Islet precursor cell (in vitro differentiated cells): ENCODE measurements at regions not wholly inside any gene's neighbourhood (a gene's known extent, or its start where the extent isn't known, plus 50 kb on each side); places are given as distances from the start of the nearest gene placed in this dataset.

Experiments used
- DNase-seq: peaks from one replicate; pipeline ENCODE4 v3.0.0-alpha.2; 2018

- no peak for DNase-seq
These were observed 58.9 kb upstream of the CTNNA2 start for GRCh38 chr2:79453918-79454317.

- DNase-seq = no peak
These were observed 60.2 kb upstream of the CTNNA2 start for GRCh38 chr2:79452651-79453050.

- no peak for DNase-seq
These were observed 65.4 kb upstream of the CTNNA2 start for GRCh38 chr2:79447463-79447862.

GRCh38 chr2:79446313-79446712 is 66.5 kb upstream of the CTNNA2 start:
- DNase-seq = no peak

- DNase-seq = peak; percentile 67
These were observed 75.2 kb upstream of the CTNNA2 start for GRCh38 chr2:79437433-79438267.

DNA sequence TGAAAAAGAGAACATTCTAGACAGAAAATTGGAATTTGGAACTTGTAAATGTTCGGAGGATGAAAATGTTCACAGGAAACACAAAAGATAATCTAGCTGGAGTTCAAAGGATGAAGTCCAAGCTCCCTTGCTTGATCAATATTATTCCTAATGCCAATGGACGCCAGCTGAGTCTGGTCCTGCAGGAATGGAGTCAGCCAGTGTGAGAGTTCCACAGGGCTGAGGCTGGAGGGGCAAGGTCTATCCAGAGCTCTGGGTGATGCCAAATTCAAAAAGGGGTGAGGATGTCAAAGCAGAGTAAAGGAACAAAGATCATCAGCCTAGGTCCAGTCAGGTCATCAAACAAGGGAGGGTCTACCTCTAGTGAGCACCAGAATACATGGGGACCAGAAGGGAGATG is 78.5 kb upstream of the CTNNA2 start:
- no peak for DNase-seq

DNA sequence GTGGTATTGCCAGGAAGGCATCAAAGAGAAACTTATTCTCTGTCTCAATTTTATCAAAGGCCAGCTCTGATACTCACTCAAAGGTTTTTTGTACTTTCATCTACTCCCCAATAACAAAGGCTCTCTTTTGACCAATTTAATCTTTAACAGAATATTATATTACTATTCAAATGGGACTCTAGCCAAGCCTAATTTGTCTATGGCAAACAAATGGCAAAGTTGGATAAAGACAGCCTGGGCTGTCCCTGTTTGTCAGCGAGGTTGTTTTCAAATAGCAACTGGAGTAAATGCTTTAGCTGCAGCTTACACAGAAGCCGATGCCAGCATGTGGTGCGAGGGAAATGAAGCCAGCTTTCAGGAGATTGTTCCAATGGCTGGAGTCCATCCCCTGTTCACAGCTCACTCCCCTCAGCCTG is 80.1 kb upstream of the CTNNA2 start:
- DNase-seq = no peak

DNA sequence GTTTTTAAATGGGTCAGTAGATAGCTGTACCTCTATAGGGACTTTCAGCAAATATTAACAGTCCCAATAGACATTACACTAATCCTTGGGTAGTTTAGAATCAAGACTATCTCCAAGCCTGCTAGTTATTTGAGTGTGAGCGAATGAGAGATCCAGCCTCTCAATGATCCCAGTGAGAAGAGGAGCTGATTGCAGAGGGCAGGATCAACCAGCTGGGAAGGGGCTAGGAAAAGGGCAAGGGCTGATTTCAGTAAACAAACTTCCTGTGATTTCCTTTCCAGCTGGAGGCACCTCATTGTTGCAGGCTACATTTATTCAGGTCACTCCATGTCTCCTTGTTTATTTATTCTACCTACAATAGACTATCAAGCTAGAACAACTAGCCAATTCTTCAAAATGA is 84.1 kb upstream of the CTNNA2 start:
- no peak for DNase-seq

GRCh38 chr2:79414690-79415089 is 98.2 kb upstream of the CTNNA2 start:
- DNase-seq = no peak

- DNase-seq = no peak
These were observed 118.4 kb upstream of the CTNNA2 start for GRCh38 chr2:79394485-79394859.

GRCh38 chr2:79393806-79394484 is 118.9 kb upstream of the CTNNA2 start:
- DNase-seq = peak; percentile 98

DNA sequence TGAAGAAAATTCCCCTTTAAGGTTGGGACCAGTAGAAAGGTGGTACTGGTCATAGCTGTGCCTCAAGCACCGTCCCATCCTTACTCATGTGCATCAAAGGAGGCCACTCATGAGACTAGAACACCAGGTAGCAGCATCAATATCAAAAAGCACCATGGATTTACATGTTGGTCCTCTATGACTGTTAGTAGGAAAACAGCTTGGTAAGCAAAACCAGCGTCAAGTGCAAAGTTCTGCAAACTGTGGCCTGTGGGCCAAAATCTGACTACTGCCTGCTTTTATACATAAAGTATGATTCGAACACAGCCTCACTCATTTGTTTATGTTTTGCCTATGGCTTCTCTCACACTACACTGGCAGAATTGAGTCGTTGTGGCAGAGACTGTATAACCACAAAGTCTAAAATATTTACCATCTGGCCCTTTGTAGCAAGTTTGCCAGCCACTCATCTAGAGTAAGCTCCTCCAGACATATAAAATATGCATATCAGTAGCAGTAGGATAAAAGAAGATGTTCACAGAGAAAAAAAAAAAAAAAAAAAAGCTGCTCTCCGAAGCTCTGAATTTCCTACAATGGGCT is 119.7 kb upstream of the CTNNA2 start:
- DNase-seq = no peak

GRCh38 chr2:79389481-79389880 is 123.4 kb upstream of the CTNNA2 start:
- DNase-seq = no peak

DNA sequence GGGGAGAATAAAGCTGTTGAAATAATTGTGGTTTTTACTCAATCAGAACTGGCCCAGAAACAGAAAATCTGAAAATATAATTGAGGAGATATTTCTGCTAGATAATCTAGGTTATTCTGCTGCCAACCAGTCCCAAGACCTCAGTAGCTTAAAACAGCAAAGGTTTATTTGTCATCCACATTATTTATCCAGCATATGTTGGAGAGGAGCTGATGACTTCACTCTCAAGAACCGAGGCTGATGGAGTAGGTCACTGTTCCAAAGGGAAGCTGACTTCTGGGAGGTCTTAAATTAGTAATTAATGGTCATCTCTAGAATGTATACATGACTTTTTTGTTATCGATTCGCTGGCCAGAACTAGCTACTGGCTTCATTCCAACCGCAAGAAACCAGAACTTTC is 124.8 kb upstream of the CTNNA2 start:
- DNase-seq = no peak

DNA sequence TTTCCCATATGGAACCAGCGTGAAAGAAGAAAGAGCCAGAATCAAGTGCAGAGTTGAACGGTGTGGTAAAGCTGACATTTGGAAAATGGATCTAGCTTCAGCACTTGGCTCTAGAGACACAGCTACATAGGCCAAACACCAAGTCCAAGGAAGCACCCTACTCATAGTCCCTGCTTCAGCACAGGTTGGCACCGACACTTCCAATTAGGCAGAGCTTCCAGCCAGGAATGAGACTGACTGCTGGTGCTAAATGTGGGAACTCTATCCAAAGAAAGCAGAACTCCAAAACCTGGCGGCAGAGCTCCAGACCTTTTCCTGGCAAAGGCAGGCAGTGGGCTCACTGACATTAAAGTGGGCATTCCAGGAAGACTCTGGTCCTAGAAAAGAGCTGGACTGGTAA is 125.4 kb upstream of the CTNNA2 start:
- no peak for DNase-seq

DNA sequence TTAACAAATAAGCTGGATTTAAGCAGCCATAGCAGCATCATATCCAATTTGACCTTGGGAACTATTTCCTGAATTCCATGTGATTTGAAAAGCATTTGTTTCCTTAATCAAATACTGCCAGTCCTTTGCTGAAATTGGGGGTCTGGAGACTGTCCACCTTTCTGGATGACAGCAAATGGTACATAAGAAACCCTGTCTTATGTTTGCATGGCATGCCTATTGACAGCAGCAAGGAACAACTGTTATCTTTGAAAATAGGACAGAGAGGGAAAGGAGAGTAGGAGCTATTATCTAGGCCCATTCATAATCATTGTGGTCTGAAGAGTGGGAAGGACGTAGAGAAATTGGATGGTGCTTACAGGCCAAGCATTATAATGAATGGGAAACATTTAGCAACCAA is 129.2 kb upstream of the CTNNA2 start:
- no peak for DNase-seq

DNA sequence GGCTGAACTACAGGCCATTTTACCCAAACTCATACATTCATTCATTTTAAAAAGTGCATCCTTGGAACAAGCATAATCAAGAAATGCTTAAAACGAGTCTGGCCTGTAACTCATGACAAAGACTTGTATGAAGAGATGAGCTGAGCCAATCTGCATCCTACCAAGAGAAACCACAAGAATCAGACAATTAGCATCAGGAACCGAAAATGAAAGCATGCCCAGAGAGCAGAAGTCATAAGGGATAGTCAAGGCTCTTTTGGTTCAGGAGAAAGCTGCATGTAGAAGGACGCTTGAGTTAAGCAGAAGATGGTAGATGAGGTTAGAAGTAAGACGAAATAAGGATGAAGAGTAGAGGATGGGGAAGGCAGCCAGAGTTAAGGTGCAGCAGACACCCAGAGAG is 137.0 kb upstream of the CTNNA2 start:
- DNase-seq = no peak

DNA sequence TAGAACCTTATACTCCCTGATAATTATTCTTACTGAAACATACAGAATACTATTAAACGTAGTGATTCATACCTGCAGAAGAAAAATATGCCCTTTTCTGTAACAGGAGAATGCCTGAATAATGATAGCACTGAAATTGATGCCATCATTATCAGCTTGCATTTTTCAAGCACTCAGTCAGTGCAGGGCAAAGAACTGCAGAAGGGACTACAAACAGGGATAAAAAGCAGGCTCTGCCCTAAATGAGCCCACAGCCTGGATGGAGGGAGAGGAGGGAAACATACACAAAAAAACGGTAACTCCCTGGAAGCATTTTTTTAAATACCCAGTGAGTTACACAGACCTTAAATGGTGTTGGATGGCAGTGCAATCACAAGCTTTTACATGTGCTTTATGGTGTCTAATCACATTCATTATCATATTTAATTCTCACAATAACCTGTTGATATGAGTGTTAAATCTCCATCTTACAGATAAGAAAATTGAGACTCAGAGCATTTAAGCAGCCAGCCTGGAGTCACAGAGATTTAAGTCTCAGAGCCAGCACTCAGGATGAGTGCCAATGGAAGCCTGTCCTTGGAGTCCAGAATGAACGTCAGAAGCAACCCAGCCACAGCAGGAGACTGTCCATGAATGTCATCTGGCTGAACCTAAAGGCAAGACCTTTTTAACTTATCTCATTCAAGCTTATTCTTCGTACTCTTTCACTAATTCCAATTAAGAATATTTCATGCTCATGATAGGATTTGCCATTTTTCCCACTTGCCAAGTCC is 139.3 kb upstream of the CTNNA2 start:
- DNase-seq = no peak

DNA sequence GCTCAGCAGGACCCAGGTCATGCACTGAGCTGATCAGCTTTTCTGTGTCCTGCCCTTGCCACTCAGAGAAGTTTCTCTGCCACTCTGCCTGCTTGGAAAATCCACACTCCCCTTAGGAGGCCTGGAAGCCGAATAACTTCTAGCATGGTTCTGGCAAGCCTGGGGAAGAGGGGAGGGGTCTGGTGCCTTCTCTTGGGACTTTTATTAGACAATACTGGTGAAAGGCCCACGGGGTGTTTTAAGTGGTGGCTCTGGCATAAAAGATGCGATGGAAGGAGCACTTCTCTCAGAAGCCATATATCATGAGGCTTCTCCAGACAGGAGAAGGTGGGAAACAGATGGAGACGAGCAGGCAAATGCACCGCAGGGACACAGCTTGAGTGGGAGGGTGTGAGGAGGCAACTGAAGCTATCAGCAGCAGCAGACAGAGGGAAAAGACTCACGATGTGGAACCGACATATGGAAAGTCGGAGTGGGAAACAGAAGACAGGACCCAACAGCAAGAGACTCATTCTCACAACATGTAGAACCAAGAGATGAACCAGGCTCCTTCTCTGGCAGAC is 141.8 kb upstream of the CTNNA2 start:
- peak; percentile 49 for DNase-seq

DNA sequence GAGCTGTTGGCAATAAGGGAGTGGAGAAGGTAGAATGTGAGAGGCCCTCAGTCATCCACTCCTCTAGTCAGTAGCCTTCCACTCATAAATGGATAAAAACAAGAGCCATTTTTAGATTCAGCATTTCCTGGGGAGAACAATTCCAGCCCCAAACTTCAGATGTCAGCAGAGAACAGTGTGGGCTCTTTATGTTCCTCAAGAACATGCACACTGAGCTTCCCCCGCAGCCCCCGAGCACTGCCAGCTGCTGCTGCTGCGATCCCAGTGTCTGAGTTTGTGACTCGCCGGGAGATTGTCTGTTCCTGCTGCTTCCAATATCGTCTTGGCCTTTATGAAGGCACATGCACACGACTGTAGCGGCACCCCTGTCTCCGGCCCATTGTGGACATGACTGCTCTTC is 143.7 kb upstream of the CTNNA2 start:
- no peak for DNase-seq

DNA sequence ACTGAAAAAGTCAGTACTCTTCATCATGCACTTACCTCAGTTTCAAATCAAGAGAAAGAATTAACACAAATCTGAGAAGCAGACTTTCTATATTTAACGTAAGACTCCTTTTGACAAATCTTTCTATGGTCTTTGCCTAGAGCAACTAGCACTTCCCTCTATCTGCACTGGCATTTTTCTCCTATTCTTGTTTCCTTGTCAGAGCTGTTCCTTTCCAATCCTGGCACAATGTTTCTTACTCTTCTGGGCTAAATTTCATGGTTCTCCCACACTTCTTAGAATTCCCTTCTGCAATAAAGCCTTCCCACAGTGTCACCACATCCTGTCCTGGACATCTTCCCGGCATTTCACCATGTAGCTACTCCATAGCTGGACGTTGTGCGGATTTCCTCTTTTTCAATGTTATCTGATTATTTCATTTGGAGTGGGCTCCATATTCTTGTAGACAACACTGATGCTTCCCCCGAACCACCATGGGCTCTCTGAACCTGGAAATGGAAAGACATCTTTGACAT is 144.7 kb upstream of the CTNNA2 start:
- DNase-seq = no peak

GRCh38 chr2:79359419-79359818 is 153.4 kb upstream of the CTNNA2 start:
- DNase-seq = no peak

- no peak for DNase-seq
These were observed 157.3 kb upstream of the CTNNA2 start for GRCh38 chr2:79355569-79355968.
